Body of pancreas (tissue), 4 donors: ENCODE measurements at regions not wholly inside any gene's neighbourhood (a gene's known extent, or its start where the extent isn't known, plus 50 kb on each side); places are given as distances from the start of the nearest gene placed in this dataset. TPM values are rescaled to one million over a fixed set of nuclear protein-coding genes. Genes with fewer than 3 reads are reported as not detected.
"Not testable (repeated sequence)": the region's sequence is repeated elsewhere in the genome, so short reads cannot be mapped to it uniquely, and the experiment has no call there.

Source experiments
- ATAC-seq: fragments of 150-250 bp; one replicate; pipeline ENCODE4 v1.9.1; 2016
- DNase-seq, 4 donors: peaks; one replicate each; pipeline ENCODE4 v3.0.0-alpha.2; 2019
- H3K27ac ChIP-seq, 4 donors: fragments of 200-600 bp; sonication (generic); 1 replicate in 3 of 4; 2 replicates in 1 of 4; pipeline versions ENCODE4 v1.5.1 to v1.6.1; 2016 to 2019; ENCODE audit warnings: mild to moderate bottlenecking in 1 of 4, mixed read lengths in 1 of 4, moderate library complexity in 1 of 4
- H3K27me3 ChIP-seq, 2 donors: fragments of 200-600 bp; sonication (generic); one replicate each; pipeline ENCODE4 v1.6.0; 2016; ENCODE audit warnings: mild to moderate bottlenecking in 1 of 2
- H3K36me3 ChIP-seq, 2 donors: fragments of 200-600 bp; sonication (generic); replicated peaks in 1 of 2; 2 replicates each; pipeline ENCODE4 v1.5.1; 2016; ENCODE audit warnings: low read depth in 2 of 2; ENCODE audit not compliant: insufficient read depth in 1 of 2
- H3K4me1 ChIP-seq: fragments of 200-600 bp; sonication (generic); one replicate; pipeline ENCODE4 v1.6.0; 2016
- H3K4me3 ChIP-seq, 2 donors: fragments of 200-600 bp; sonication (generic); 1 replicate in 1 of 2; 2 replicates in 1 of 2; pipeline ENCODE4 v1.5.1; 2016 to 2019
- H3K9me3 ChIP-seq, 3 donors: fragments of 200-600 bp; sonication (generic); 1 replicate in 2 of 3; 2 replicates in 1 of 3; pipeline ENCODE4 v1.5.1; 2016
- WGBS, 2 donors: methylation state at CpG; one replicate each; pipeline ENCODE4 v1.1.5; 2017; 5-methylcytosine and 5-hydroxymethylcytosine counted together
- intact Hi-C: fragments of 100-400 bp; cut with DNase I; formaldehyde crosslinking; loops from one replicate; pipeline ENCODE4 v1.15.1; 2023
- small RNA-seq: library from RNA; depleted of rRNA; stranded (forward); fragments of <200 nt; gene quantifications from one replicate; pipeline ENCODE3, GENCODE V24; 2016

- H3K27ac ChIP-seq, intact Hi-C loops, H3K36me3 ChIP-seq, ATAC-seq, H3K9me3 ChIP-seq, H3K4me1 ChIP-seq, DNase-seq, H3K27me3 ChIP-seq, H3K4me3 ChIP-seq: not testable (repeated sequence)
- 73% methylated on average over 3 of the region's 8 CpGs; no CpG with 5 or more reads in 1 of the 2 donors for WGBS, 2 donors
These were observed 89.4 kb downstream of the MALL start for GRCh38 chr2:110026126-110026785.

GRCh38 chr2:110028411-110028810 is 87.2 kb downstream of the MALL start:
- H3K4me1 ChIP-seq, intact Hi-C loops, ATAC-seq, H3K27me3 ChIP-seq, H3K36me3 ChIP-seq, H3K27ac ChIP-seq, H3K9me3 ChIP-seq, H3K4me3 ChIP-seq, DNase-seq: not testable (repeated sequence)
- WGBS, 2 donors = 89 to 100% methylated on average over 2 to 6 of the region's 11 CpGs

- H3K27me3 ChIP-seq, DNase-seq, H3K4me1 ChIP-seq, H3K36me3 ChIP-seq, H3K27ac ChIP-seq, ATAC-seq, intact Hi-C loops, H3K4me3 ChIP-seq, H3K9me3 ChIP-seq: not testable (repeated sequence)
- 90% methylated on average over 4 of the region's 6 CpGs; no CpG with 5 or more reads in 1 of the 2 donors for WGBS, 2 donors
These were observed 84.7 kb downstream of the MALL start for GRCh38 chr2:110030894-110031293.

GRCh38 chr2:110031722-110032327 is 83.8 kb downstream of the MALL start:
- H3K4me3 ChIP-seq, H3K27ac ChIP-seq, intact Hi-C loops, H3K27me3 ChIP-seq, H3K36me3 ChIP-seq, H3K9me3 ChIP-seq, H3K4me1 ChIP-seq, DNase-seq: not testable (repeated sequence)
- WGBS, 2 donors = no CpG with 5 or more reads among the region's 3 CpGs
- peak; percentile 85 for ATAC-seq

Small RNA genes lying in the stretch of these regions (small RNA-seq; reads per million reads assigned to genes)
- not detected for gene GPAA1P1
